ENCODE measurements at regions not wholly inside any gene's neighbourhood (a gene's known extent, or its start where the extent isn't known, plus 50 kb on each side); places are given as distances from the start of the nearest gene placed in this dataset.

GRCh38 chr6:138569970-138570724 is 70.9 kb upstream of the NHSL1 start:
- H3K9ac ChIP-seq = no peak overlapping the region
- TF ChIP-seq EZH2phosphoT487 (IDR thresholded peaks at IDR 0.05; ENCODE audit: insufficient read depth, low read depth) (no peak), EZH2 (IDR thresholded peaks at IDR 0.05; ENCODE audit: insufficient read depth, poor library complexity, severe bottlenecking) (no peak)
- H3K4me3 ChIP-seq = no peak overlapping the region
- H3K79me2 ChIP-seq (ENCODE audit: insufficient read depth) = 0 out of 2 replicates have a peak, but pooled peaks cover 3% of the 10 kb centered on the region
- WGBS, 2 experiments (ENCODE audit: low coverage in 1 of 2, low lambda C conversion rate in 2 of 2, missing lambda C conversion rate in 2 of 2) = 92 to 94% methylated on average over 7 of the region's 7 CpGs
- H3K9me2 ChIP-seq (ENCODE audit: insufficient read depth) = no peaks in the 10 kb centered on the region
- in situ Hi-C loops (cut with MboI) = no loop called here
- no peaks in the 10 kb centered on the region for H3K27me3 ChIP-seq (replicated peaks; ENCODE audit: insufficient read depth)
- H3K4me2 ChIP-seq (ENCODE audit: unreplicated experiment) = no peak overlapping the region
- H3K9me3 ChIP-seq (ENCODE audit: low read depth) = no peaks in the 10 kb centered on the region
- no peaks in the 10 kb centered on the region for H4K20me1 ChIP-seq (ENCODE audit: insufficient read depth)
- peaks cover 31% of the 10 kb centered on the region for H3F3A ChIP-seq (ENCODE audit: insufficient read depth)
- H3K4me1 ChIP-seq (ENCODE audit: insufficient read depth) = peaks cover 10% of the 10 kb centered on the region
- no peak for DNase-seq
- H3K27ac ChIP-seq = no peak overlapping the region
- H3K36me3 ChIP-seq (ENCODE audit: low read depth) = no peaks in the 10 kb centered on the region
- no peak overlapping the region for H2AFZ ChIP-seq

GRCh38 chr6:138570725-138571029 is 71.4 kb upstream of the NHSL1 start:
- in situ Hi-C loops (cut with MboI) = no loop called here
- no peaks in the 10 kb centered on the region for H3K36me3 ChIP-seq (ENCODE audit: low read depth)
- H3K9me2 ChIP-seq (ENCODE audit: insufficient read depth) = no peaks in the 10 kb centered on the region
- DNase-seq = no peak
- H3K4me1 ChIP-seq (ENCODE audit: insufficient read depth) = peaks cover 10% of the 10 kb centered on the region
- no peak overlapping the region for H3K9ac ChIP-seq
- H3K27me3 ChIP-seq (replicated peaks; ENCODE audit: insufficient read depth) = no peaks in the 10 kb centered on the region
- H3F3A ChIP-seq (ENCODE audit: insufficient read depth) = peaks cover 31% of the 10 kb centered on the region
- no peak for TF ChIP-seq EZH2phosphoT487 (IDR thresholded peaks at IDR 0.05; ENCODE audit: insufficient read depth, low read depth)
- no peak for TF ChIP-seq EZH2 (IDR thresholded peaks at IDR 0.05; ENCODE audit: insufficient read depth, poor library complexity, severe bottlenecking)
- no peak overlapping the region for H2AFZ ChIP-seq
- H4K20me1 ChIP-seq (ENCODE audit: insufficient read depth) = no peaks in the 10 kb centered on the region
- no peak overlapping the region for H3K27ac ChIP-seq
- H3K4me3 ChIP-seq = no peak overlapping the region
- no peak overlapping the region for H3K4me2 ChIP-seq (ENCODE audit: unreplicated experiment)
- 0 out of 2 replicates have a peak, but pooled peaks cover 3% of the 10 kb centered on the region for H3K79me2 ChIP-seq (ENCODE audit: insufficient read depth)
- H3K9me3 ChIP-seq (ENCODE audit: low read depth) = no peaks in the 10 kb centered on the region
- 94 to 98% methylated on average over 4 of the region's 4 CpGs for WGBS, 2 experiments (ENCODE audit: low coverage in 1 of 2, low lambda C conversion rate in 2 of 2, missing lambda C conversion rate in 2 of 2)

GRCh38 chr6:138571181-138571580 is 71.9 kb upstream of the NHSL1 start:
- Histone ChIP-seq H3K4me3 (peak overlapping the region; percentile 75), H3K4me2 (ENCODE audit: unreplicated experiment) (peak overlapping the region; percentile 91), H4K20me1 (ENCODE audit: insufficient read depth) (no peaks in the 10 kb centered on the region), H3F3A (ENCODE audit: insufficient read depth) (peaks cover 31% of the 10 kb centered on the region), H3K27ac (no peak overlapping the region), H3K36me3 (ENCODE audit: low read depth) (no peaks in the 10 kb centered on the region), H3K79me2 (ENCODE audit: insufficient read depth) (0 out of 2 replicates have a peak, but pooled peaks cover 3% of the 10 kb centered on the region), H3K27me3 (replicated peaks; ENCODE audit: insufficient read depth) (no peaks in the 10 kb centered on the region), H3K4me1 (ENCODE audit: insufficient read depth) (peaks cover 10% of the 10 kb centered on the region), H3K9ac (peak overlapping the region; percentile 66; the same call in 1 of the 2 replicates), H3K9me3 (ENCODE audit: low read depth) (no peaks in the 10 kb centered on the region), H3K9me2 (ENCODE audit: insufficient read depth) (no peaks in the 10 kb centered on the region), H2AFZ (peak overlapping the region; percentile 85)
- in situ Hi-C loops (cut with MboI) = no loop called here
- no peak for DNase-seq
- TF ChIP-seq EZH2phosphoT487 (IDR thresholded peaks at IDR 0.05; ENCODE audit: insufficient read depth, low read depth) (no peak), EZH2 (IDR thresholded peaks at IDR 0.05; ENCODE audit: insufficient read depth, poor library complexity, severe bottlenecking) (no peak)
- WGBS, 2 experiments (ENCODE audit: low coverage in 1 of 2, low lambda C conversion rate in 2 of 2, missing lambda C conversion rate in 2 of 2) = 56 to 57% methylated on average over 7 of the region's 7 CpGs

- Histone ChIP-seq H2AFZ (peak overlapping the region; percentile 85), H3K79me2 (ENCODE audit: insufficient read depth) (0 out of 2 replicates have a peak, but pooled peaks cover 3% of the 10 kb centered on the region), H3F3A (ENCODE audit: insufficient read depth) (peaks cover 31% of the 10 kb centered on the region), H3K9me3 (ENCODE audit: low read depth) (no peaks in the 10 kb centered on the region), H3K27ac (no peak overlapping the region), H3K36me3 (ENCODE audit: low read depth) (no peaks in the 10 kb centered on the region), H4K20me1 (ENCODE audit: insufficient read depth) (no peaks in the 10 kb centered on the region), H3K4me3 (peak overlapping the region; percentile 75), H3K4me2 (ENCODE audit: unreplicated experiment) (peak overlapping the region; percentile 91), H3K9ac (peak overlapping the region; percentile 66), H3K4me1 (ENCODE audit: insufficient read depth) (peaks cover 10% of the 10 kb centered on the region), H3K27me3 (replicated peaks; ENCODE audit: insufficient read depth) (no peaks in the 10 kb centered on the region), H3K9me2 (ENCODE audit: insufficient read depth) (no peaks in the 10 kb centered on the region)
- TF ChIP-seq EZH2 (IDR thresholded peaks at IDR 0.05; ENCODE audit: insufficient read depth, poor library complexity, severe bottlenecking) (no peak), EZH2phosphoT487 (IDR thresholded peaks at IDR 0.05; ENCODE audit: insufficient read depth, low read depth) (no peak)
- in situ Hi-C loops (cut with MboI) = no loop called here
- DNase-seq = peak; percentile 48
- WGBS, 2 experiments (ENCODE audit: low coverage in 1 of 2, low lambda C conversion rate in 2 of 2, missing lambda C conversion rate in 2 of 2) = 9 to 12% methylated on average over 15 of the region's 15 CpGs
Measured at GRCh38 chr6:138571585-138572166, 72.4 kb upstream of the NHSL1 start.
